Parathyroid adenoma (tissue), 2 donors: ENCODE measurements at regions not wholly inside any gene's neighbourhood (a gene's known extent, or its start where the extent isn't known, plus 50 kb on each side); places are given as distances from the start of the nearest gene placed in this dataset.
A peak's percentile ranks its signal among the peaks of the same experiment; 100 is the strongest.

Experiments used
- H2AFZ ChIP-seq: fragments of 300-600 bp; sonication (generic); one replicate; pipeline ENCODE4 v1.7.0; 2017; ENCODE audit warnings: antibody characterized with exemption, mild to moderate bottlenecking
- H3K27ac ChIP-seq: fragments of 300-600 bp; sonication (generic); one replicate; pipeline ENCODE4 v1.7.0; 2017
- H3K27me3 ChIP-seq: fragments of 300-600 bp; sonication (generic); one replicate; pipeline ENCODE4 v1.7.0; 2017; ENCODE audit warnings: low read length; ENCODE audit not compliant: control insufficient read depth, insufficient read depth
- H3K36me3 ChIP-seq: fragments of 300-600 bp; sonication (generic); one replicate; pipeline ENCODE4 v1.7.0; 2017; ENCODE audit warnings: low read length; ENCODE audit not compliant: control insufficient read depth, insufficient read depth
- H3K4me1 ChIP-seq: fragments of 300-600 bp; sonication (generic); one replicate; pipeline ENCODE4 v1.7.0; 2017; ENCODE audit warnings: control low read depth
- H3K4me2 ChIP-seq: fragments of 300-600 bp; sonication (generic); one replicate; pipeline ENCODE4 v1.7.0; 2017; ENCODE audit warnings: low read length
- H3K4me3 ChIP-seq: fragments of 300-600 bp; sonication (generic); one replicate; pipeline ENCODE4 v1.7.0; 2017; ENCODE audit warnings: low read depth, low read length
- H3K79me2 ChIP-seq: fragments of 300-600 bp; sonication (generic); one replicate; pipeline ENCODE4 v1.7.0; 2017; ENCODE audit warnings: control low read depth
- H3K9ac ChIP-seq: fragments of 300-600 bp; sonication (generic); one replicate; pipeline ENCODE4 v1.7.0; 2017; ENCODE audit warnings: mild to moderate bottlenecking
- H3K9me3 ChIP-seq: fragments of 300-600 bp; sonication (generic); one replicate; pipeline ENCODE4 v1.7.0; 2017; ENCODE audit warnings: low read length; ENCODE audit not compliant: control insufficient read depth
- CTCF ChIP-seq: fragments of 300-600 bp; sonication (generic); IDR thresholded peaks from one replicate; pipeline ENCODE4 v1.7.0; 2017; ENCODE audit warnings: antibody characterized with exemption, mild to moderate bottlenecking
- donor health status: primary hyperparathyroidism.

GRCh38 chr10:63755441-63755840, 234.2 kb downstream of the REEP3 start:
- H3K9me3 ChIP-seq = no peaks in the 10 kb centered on the region
- no peak overlapping the region for H3K4me3 ChIP-seq
- no peak overlapping the region for H3K4me2 ChIP-seq
- H2AFZ ChIP-seq = peak overlapping the region; percentile 57
- H3K27me3 ChIP-seq = no peaks in the 10 kb centered on the region
- H3K9ac ChIP-seq = no peak overlapping the region
- peaks cover 33% of the 10 kb centered on the region for H3K4me1 ChIP-seq
- no peak overlapping the region for H3K27ac ChIP-seq
- no peaks in the 10 kb centered on the region for H3K79me2 ChIP-seq
- TF ChIP-seq CTCF = no peak
- H3K36me3 ChIP-seq = no peaks in the 10 kb centered on the region

- no peaks in the 10 kb centered on the region for H3K27me3 ChIP-seq
- peak overlapping the region; percentile 9 for H2AFZ ChIP-seq
- H3K9me3 ChIP-seq = no peaks in the 10 kb centered on the region
- no peaks in the 10 kb centered on the region for H3K36me3 ChIP-seq
- H3K4me1 ChIP-seq = peaks cover 41% of the 10 kb centered on the region
- no peak overlapping the region for H3K27ac ChIP-seq
- H3K79me2 ChIP-seq = no peaks in the 10 kb centered on the region
- H3K9ac ChIP-seq = no peak overlapping the region
- TF ChIP-seq CTCF = no peak
- H3K4me3 ChIP-seq = no peak overlapping the region
- no peak overlapping the region for H3K4me2 ChIP-seq
Observed at GRCh38 chr10:63757067-63757466, 235.9 kb downstream of the REEP3 start.

GRCh38 chr10:63758080-63758479, 236.9 kb downstream of the REEP3 start:
- Histone ChIP-seq H3K4me3 (no peak overlapping the region), H3K4me1 (peaks cover 41% of the 10 kb centered on the region)

GRCh38 chr10:63759335-63759734, 238.1 kb downstream of the REEP3 start:
- no peak overlapping the region for H3K9ac ChIP-seq
- no peak for TF ChIP-seq CTCF
- no peak overlapping the region for H3K4me2 ChIP-seq
- peak overlapping the region; percentile 63 for H2AFZ ChIP-seq
- H3K27ac ChIP-seq = peak overlapping the region; percentile 73
- no peaks in the 10 kb centered on the region for H3K9me3 ChIP-seq
- peaks cover 45% of the 10 kb centered on the region for H3K4me1 ChIP-seq
- no peaks in the 10 kb centered on the region for H3K36me3 ChIP-seq
- H3K4me3 ChIP-seq = no peak overlapping the region
- H3K79me2 ChIP-seq = no peaks in the 10 kb centered on the region
- H3K27me3 ChIP-seq = no peaks in the 10 kb centered on the region

More at GRCh38 chr10:63758080-63758479, 236.9 kb downstream of the REEP3 start:
- Histone ChIP-seq H3K27ac (peak overlapping the region; percentile 63), H3K4me2 (no peak overlapping the region), H3K79me2 (no peaks in the 10 kb centered on the region), H3K9me3 (no peaks in the 10 kb centered on the region), H3K36me3 (no peaks in the 10 kb centered on the region), H2AFZ (peak overlapping the region; percentile 67), H3K9ac (no peak overlapping the region), H3K27me3 (no peaks in the 10 kb centered on the region)
- TF ChIP-seq CTCF = no peak

- peak overlapping the region; percentile 73 for H3K27ac ChIP-seq
- no peak overlapping the region for H3K4me2 ChIP-seq
- H3K4me1 ChIP-seq = peaks cover 45% of the 10 kb centered on the region
- no peak overlapping the region for H3K4me3 ChIP-seq
- TF ChIP-seq CTCF = no peak
- no peaks in the 10 kb centered on the region for H3K79me2 ChIP-seq
- no peak overlapping the region for H3K9ac ChIP-seq
- H3K36me3 ChIP-seq = no peaks in the 10 kb centered on the region
- peak overlapping the region; percentile 77 for H2AFZ ChIP-seq
- no peaks in the 10 kb centered on the region for H3K27me3 ChIP-seq
- no peaks in the 10 kb centered on the region for H3K9me3 ChIP-seq
Observed at GRCh38 chr10:63760034-63760707, 239.0 kb downstream of the REEP3 start.
